Activated T-helper 1 cell treated with anti-CD3 and anti-CD28 coated beads, Interleukin-12 subunit alpha, Interleukin-12 subunit beta, Interleukin-2, Interleukin-4 antibody, amounts not matched to agents 30 ng/mL and 10 ng/mL and 1 ng/mL, durations not matched to agents 14 hours and 24 hours and 36 hours (primary cell): ENCODE measurements at regions not wholly inside any gene's neighbourhood (a gene's known extent, or its start where the extent isn't known, plus 50 kb on each side); places are given as distances from the start of the nearest gene placed in this dataset.

ENCODE experiments used
- DNase-seq: peaks from one replicate; pipeline ENCODE4 v3.0.0; 2021; ENCODE audit warnings: low spot score
- H3K27ac Mint-ChIP-seq: one replicate; pipeline ENCODE4 v1.8.0; 2021; ENCODE audit warnings: mild to moderate bottlenecking, mixed read lengths
- H3K27me3 Mint-ChIP-seq: one replicate; pipeline ENCODE4 v1.8.0; 2022; ENCODE audit warnings: mild to moderate bottlenecking, moderate library complexity, mixed read lengths; ENCODE audit not compliant: insufficient read depth
- H3K36me3 Mint-ChIP-seq: one replicate; pipeline ENCODE4 v1.8.0; 2021; ENCODE audit warnings: low read depth, mixed read lengths
- H3K4me1 Mint-ChIP-seq: one replicate; pipeline ENCODE4 v1.8.0; 2021; ENCODE audit warnings: low read depth, mixed read lengths
- H3K4me3 Mint-ChIP-seq: one replicate; pipeline ENCODE4 v1.8.0; 2021; ENCODE audit warnings: mild to moderate bottlenecking, moderate library complexity, mixed read lengths
- H3K9me3 Mint-ChIP-seq: one replicate; pipeline ENCODE4 v1.8.0; 2021; ENCODE audit warnings: mixed read lengths
- intact Hi-C: fragments of 100-400 bp; cut with micrococcal nuclease; formaldehyde crosslinking; loops from one replicate; pipeline ENCODE4 v1.15.1; 2024

GRCh38 chr5:107306002-107306401, 364.7 kb downstream of the EFNA5 start:
- intact Hi-C loops: no loop called here
- Mint-ChIP-seq H3K27me3 (no peaks in the 10 kb centered on the region), H3K36me3 (no peaks in the 10 kb centered on the region), H3K4me3 (no peak overlapping the region), H3K4me1 (no peaks in the 10 kb centered on the region), H3K9me3 (no peaks in the 10 kb centered on the region), H3K27ac (no peak overlapping the region)
- no peak for DNase-seq

- Mint-ChIP-seq H3K9me3 (no peaks in the 10 kb centered on the region), H3K27ac (no peak overlapping the region), H3K4me3 (no peak overlapping the region), H3K27me3 (no peaks in the 10 kb centered on the region), H3K36me3 (no peaks in the 10 kb centered on the region), H3K4me1 (no peaks in the 10 kb centered on the region)
- DNase-seq: no peak
- intact Hi-C loops: no loop called here
These were observed 366.1 kb downstream of the EFNA5 start for GRCh38 chr5:107304684-107305083.

GRCh38 chr5:107303171-107303968, 367.4 kb downstream of the EFNA5 start:
- H3K4me1 Mint-ChIP-seq: no peaks in the 10 kb centered on the region
- no peak for DNase-seq
- no peak overlapping the region for H3K4me3 Mint-ChIP-seq
- H3K27ac Mint-ChIP-seq: no peak overlapping the region
- no peaks in the 10 kb centered on the region for H3K36me3 Mint-ChIP-seq
- intact Hi-C loops: no loop called here
- no peaks in the 10 kb centered on the region for H3K27me3 Mint-ChIP-seq
- H3K9me3 Mint-ChIP-seq: no peaks in the 10 kb centered on the region

- Mint-ChIP-seq H3K27ac (no peak overlapping the region), H3K4me1 (no peaks in the 10 kb centered on the region), H3K27me3 (peaks cover 2% of the 10 kb centered on the region), H3K4me3 (no peak overlapping the region), H3K9me3 (no peaks in the 10 kb centered on the region), H3K36me3 (no peaks in the 10 kb centered on the region)
- intact Hi-C loops: no loop called here
- DNase-seq: no peak
These were observed 368.3 kb downstream of the EFNA5 start for GRCh38 chr5:107302441-107302840.

GRCh38 chr5:107301999-107302398, 368.7 kb downstream of the EFNA5 start:
- Mint-ChIP-seq H3K36me3 (no peaks in the 10 kb centered on the region), H3K9me3 (no peaks in the 10 kb centered on the region)

DNA sequence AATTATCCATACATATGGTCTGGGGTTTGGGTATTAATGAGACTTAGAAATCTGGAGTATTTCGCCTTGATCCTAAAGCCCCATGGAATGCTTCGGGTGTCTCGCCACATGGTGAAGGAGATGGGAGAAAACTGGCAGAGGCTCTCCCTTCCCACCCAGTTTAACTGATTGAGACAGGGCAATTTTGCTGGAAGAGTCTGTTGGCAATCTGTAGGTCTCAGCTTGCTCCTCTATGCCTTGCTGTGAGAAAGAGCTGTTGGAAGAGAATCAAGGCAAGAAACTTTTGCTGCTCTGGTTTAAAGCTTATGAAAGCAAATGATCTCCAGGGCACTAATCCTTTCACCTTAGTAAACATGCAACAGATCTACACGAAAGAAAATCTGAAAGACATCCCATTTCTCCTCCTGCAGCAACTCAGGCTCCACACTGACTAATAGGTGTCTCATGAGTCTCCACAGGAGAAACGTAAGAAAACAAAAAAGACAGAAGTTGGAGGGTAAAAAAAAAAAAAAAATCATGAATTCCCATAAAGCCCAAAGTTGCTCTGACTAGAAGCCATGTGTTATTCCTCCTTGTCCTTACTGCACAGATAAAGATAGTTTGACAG, 369.9 kb downstream of the EFNA5 start:
- H3K27me3 Mint-ChIP-seq: peaks cover 7% of the 10 kb centered on the region
- no peak for DNase-seq
- H3K36me3 Mint-ChIP-seq: no peaks in the 10 kb centered on the region
- no peaks in the 10 kb centered on the region for H3K4me1 Mint-ChIP-seq
- intact Hi-C loops: no loop called here
- no peaks in the 10 kb centered on the region for H3K9me3 Mint-ChIP-seq
- H3K27ac Mint-ChIP-seq: no peak overlapping the region
- no peak overlapping the region for H3K4me3 Mint-ChIP-seq

More at GRCh38 chr5:107301999-107302398, 368.7 kb downstream of the EFNA5 start:
- no peak overlapping the region for H3K27ac Mint-ChIP-seq
- no peaks in the 10 kb centered on the region for H3K4me1 Mint-ChIP-seq
- no peak for DNase-seq
- intact Hi-C loops: no loop called here
- H3K27me3 Mint-ChIP-seq: peaks cover 2% of the 10 kb centered on the region
- no peak overlapping the region for H3K4me3 Mint-ChIP-seq

DNA sequence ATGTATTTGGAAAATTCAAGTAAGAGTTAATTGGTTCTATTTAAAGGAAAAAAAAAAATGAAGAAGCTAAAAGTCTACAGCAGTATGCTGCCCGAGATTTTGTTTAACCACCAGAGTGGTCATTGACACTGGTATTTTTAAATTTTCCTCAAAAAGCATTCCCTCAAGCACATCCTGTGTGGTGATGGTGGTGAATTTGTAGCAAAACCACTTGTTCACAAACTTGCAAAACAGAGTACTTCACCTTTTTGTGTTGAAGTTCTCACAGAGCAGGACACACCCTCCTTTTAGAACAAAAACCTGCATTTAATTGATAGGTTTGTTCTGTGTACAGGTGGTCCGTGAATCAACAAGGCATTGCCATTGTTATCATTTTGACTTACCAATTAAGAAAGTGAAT, 374.2 kb downstream of the EFNA5 start:
- DNase-seq: no peak
- Mint-ChIP-seq H3K4me3 (no peak overlapping the region), H3K27ac (no peak overlapping the region), H3K4me1 (no peaks in the 10 kb centered on the region), H3K9me3 (peaks cover 4% of the 10 kb centered on the region), H3K27me3 (peaks cover 9% of the 10 kb centered on the region), H3K36me3 (no peaks in the 10 kb centered on the region)
- intact Hi-C loops: no loop called here

DNA sequence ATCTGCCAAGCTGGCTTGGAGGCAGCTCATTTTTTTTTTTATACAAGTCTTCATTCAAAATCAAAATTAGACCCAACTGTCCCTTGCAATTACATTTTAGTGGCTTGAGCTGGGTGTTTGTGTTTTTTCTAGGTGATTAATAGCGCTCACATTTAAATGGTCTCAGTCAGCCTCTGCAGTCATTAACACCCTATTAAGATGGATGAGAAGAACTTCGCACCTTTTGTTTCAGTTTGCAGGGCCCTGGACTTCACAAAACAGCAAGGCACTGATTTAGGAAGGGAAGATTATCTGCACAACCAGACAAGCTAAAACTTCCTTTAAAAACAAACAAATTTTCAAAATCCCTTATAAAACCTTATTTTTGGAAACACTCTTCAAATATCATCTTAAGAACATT, 374.8 kb downstream of the EFNA5 start:
- no peaks in the 10 kb centered on the region for H3K4me1 Mint-ChIP-seq
- H3K36me3 Mint-ChIP-seq: no peaks in the 10 kb centered on the region
- H3K27me3 Mint-ChIP-seq: peaks cover 9% of the 10 kb centered on the region
- H3K9me3 Mint-ChIP-seq: peaks cover 4% of the 10 kb centered on the region
- H3K4me3 Mint-ChIP-seq: no peak overlapping the region
- intact Hi-C loops: no loop called here
- H3K27ac Mint-ChIP-seq: no peak overlapping the region
- DNase-seq: no peak

GRCh38 chr5:107294669-107295068, 376.1 kb downstream of the EFNA5 start:
- peaks cover 9% of the 10 kb centered on the region for H3K27me3 Mint-ChIP-seq
- no peak overlapping the region for H3K27ac Mint-ChIP-seq
- DNase-seq: no peak

DNA sequence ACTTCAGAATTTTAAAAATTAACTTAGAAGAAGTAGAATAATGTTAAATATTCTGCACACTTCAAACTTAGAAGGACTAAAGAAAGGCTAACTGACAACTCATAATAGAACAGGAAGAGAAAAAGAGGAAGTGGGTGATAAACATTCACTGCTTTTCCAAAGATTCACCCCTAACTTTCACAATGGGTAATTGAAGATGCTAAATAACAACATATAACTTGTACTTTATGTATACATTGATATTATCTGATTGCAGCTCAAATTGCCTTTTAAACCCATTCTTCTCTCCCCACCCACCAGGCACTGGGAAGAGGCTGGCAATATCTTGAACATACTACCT, 376.6 kb downstream of the EFNA5 start:
- H3K4me1 Mint-ChIP-seq: peaks cover 7% of the 10 kb centered on the region
- peaks cover 9% of the 10 kb centered on the region for H3K27me3 Mint-ChIP-seq
- no peaks in the 10 kb centered on the region for H3K36me3 Mint-ChIP-seq
- H3K4me3 Mint-ChIP-seq: no peak overlapping the region
- intact Hi-C loops: no loop called here
- no peak for DNase-seq
- H3K27ac Mint-ChIP-seq: no peak overlapping the region
- H3K9me3 Mint-ChIP-seq: peaks cover 4% of the 10 kb centered on the region

More at GRCh38 chr5:107294669-107295068, 376.1 kb downstream of the EFNA5 start:
- intact Hi-C loops: no loop called here
- no peaks in the 10 kb centered on the region for H3K36me3 Mint-ChIP-seq
- H3K9me3 Mint-ChIP-seq: peaks cover 4% of the 10 kb centered on the region
- H3K4me1 Mint-ChIP-seq: peaks cover 2% of the 10 kb centered on the region
- no peak overlapping the region for H3K4me3 Mint-ChIP-seq

GRCh38 chr5:107293541-107294210, 377.1 kb downstream of the EFNA5 start:
- H3K36me3 Mint-ChIP-seq: no peaks in the 10 kb centered on the region
- H3K27me3 Mint-ChIP-seq: peaks cover 9% of the 10 kb centered on the region
- intact Hi-C loops: no loop called here
- DNase-seq: no peak
- H3K4me1 Mint-ChIP-seq: peaks cover 12% of the 10 kb centered on the region
- H3K4me3 Mint-ChIP-seq: no peak overlapping the region
- no peak overlapping the region for H3K27ac Mint-ChIP-seq
- H3K9me3 Mint-ChIP-seq: peaks cover 4% of the 10 kb centered on the region

- no peak overlapping the region for H3K27ac Mint-ChIP-seq
- H3K9me3 Mint-ChIP-seq: peaks cover 4% of the 10 kb centered on the region
- DNase-seq: no peak
- H3K4me1 Mint-ChIP-seq: peaks cover 15% of the 10 kb centered on the region
- no peaks in the 10 kb centered on the region for H3K36me3 Mint-ChIP-seq
- H3K27me3 Mint-ChIP-seq: peaks cover 9% of the 10 kb centered on the region
- no peak overlapping the region for H3K4me3 Mint-ChIP-seq
- intact Hi-C loops: no loop called here
These were observed 378.9 kb downstream of the EFNA5 start for GRCh38 chr5:107291866-107292265.

DNA sequence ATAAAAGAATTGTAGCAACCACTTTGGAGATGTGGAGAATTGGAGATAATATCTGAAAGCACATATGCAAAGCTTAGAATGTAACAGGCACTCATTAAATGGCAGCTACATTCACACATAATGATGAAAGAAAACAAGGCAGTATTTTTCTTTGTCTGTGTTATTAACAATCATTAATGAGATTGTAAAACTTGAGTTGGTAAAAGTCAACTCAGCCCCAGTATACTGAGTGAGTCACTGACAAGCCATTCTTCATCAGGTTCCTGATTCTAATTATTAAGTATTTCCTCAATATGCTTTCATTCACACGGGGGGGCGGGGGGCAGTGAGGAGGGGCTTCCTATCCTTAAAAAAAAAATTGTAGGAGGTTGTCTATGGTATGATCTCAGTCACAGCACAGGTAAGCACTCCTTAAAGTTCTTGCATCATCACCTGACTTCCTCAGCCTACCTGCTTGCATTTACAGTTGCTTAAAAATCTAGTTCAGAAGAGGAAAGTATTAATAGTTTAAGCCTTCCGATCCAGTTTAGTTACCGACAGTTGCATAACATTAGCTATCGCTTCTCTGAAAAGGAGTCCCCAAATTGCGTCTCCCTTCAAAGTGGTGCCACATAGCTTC, 379.8 kb downstream of the EFNA5 start:
- Mint-ChIP-seq H3K9me3 (peaks cover 4% of the 10 kb centered on the region), H3K4me3 (no peak overlapping the region), H3K36me3 (no peaks in the 10 kb centered on the region), H3K27me3 (peaks cover 4% of the 10 kb centered on the region), H3K27ac (no peak overlapping the region), H3K4me1 (peaks cover 15% of the 10 kb centered on the region)
- no peak for DNase-seq
- intact Hi-C loops: no loop called here
